ENCODE measurements at regions not wholly inside any gene's neighbourhood (a gene's known extent, or its start where the extent isn't known, plus 50 kb on each side); places are given as distances from the start of the nearest gene placed in this dataset.
A peak's percentile ranks its signal among the peaks of the same experiment; 100 is the strongest.

DNA sequence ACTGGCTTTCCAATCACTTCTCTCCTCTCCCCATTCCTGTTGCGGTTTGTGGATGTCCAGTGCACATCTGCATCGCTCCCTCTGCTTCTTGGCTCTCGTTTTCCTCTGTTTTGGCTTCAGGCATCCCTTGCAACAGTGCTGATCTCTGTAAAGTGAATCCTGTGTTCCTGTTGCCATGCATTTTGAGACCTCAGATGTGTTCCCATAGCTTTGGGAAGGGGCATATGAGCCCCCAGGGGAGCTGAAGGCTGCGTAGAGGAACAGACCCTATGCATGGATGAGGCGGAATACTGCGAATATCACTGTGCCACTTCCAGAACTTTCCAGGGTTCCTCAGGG is 168.4 kb upstream of the HAAO start:
- no peak for TF ChIP-seq CTCF (IDR thresholded peaks at IDR 0.05; ENCODE audit: insufficient read depth, low read length)
- DNase-seq (ENCODE audit: low read depth), result peak; percentile 66
- H3K4me3 ChIP-seq (ENCODE audit: low read depth, low read length), result no peak overlapping the region

GRCh38 chr2:42960002-42960841 is 167.8 kb upstream of the HAAO start:
- H3K4me3 ChIP-seq (ENCODE audit: low read depth, low read length), result no peak overlapping the region
- no peak for TF ChIP-seq CTCF (IDR thresholded peaks at IDR 0.05; ENCODE audit: insufficient read depth, low read length)
- no peak for DNase-seq (ENCODE audit: low read depth)

DNA sequence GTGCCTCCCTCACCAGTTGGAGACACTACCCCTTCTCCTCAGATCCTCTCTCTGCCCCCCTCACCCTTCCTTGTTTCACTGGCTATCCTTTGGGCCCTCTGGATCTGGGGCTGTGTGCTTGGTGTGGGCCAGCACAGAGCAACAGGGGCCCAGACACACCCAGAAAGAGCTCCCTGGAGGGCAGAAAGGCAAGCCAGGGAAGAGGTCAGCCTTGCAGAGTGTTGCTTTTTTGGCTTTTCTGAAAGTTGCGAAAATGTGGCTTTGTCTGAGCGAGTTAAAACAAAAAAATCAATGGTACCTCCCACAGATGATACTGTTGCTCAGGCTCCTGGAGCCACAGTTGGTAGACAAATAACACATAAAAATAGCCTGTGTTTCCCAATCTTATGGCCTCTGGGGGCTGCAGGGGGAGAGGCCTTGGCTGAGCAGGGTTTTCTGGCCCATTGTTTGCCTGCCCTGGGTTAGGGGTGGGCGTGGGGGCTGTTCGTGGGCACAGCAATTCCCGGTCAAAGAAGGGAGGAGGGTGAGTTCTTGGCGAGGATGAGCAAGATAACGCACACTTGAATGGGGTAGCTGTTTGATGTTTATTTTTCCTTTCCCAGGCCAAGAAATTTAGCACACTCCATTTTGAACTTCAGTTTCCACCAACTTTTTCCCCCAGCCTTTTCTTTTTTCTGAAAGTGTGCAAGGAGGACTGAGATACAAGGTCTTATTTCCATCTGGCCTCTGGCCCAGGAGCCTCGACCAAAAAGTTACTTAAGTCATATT is 167.0 kb upstream of the HAAO start:
- peak; percentile 99 for DNase-seq (ENCODE audit: low read depth)
- no peak overlapping the region for H3K4me3 ChIP-seq (ENCODE audit: low read depth, low read length)
- TF ChIP-seq CTCF (IDR thresholded peaks at IDR 0.05; ENCODE audit: insufficient read depth, low read length), result no peak

GRCh38 chr2:42958741-42959233 is 166.4 kb upstream of the HAAO start:
- no peak for DNase-seq (ENCODE audit: low read depth)
- no peak overlapping the region for H3K4me3 ChIP-seq (ENCODE audit: low read depth, low read length)
- TF ChIP-seq CTCF (IDR thresholded peaks at IDR 0.05; ENCODE audit: insufficient read depth, low read length), result no peak

GRCh38 chr2:42957861-42958301 is 165.5 kb upstream of the HAAO start:
- H3K4me3 ChIP-seq (ENCODE audit: low read depth, low read length), result no peak overlapping the region
- no peak for TF ChIP-seq CTCF (IDR thresholded peaks at IDR 0.05; ENCODE audit: insufficient read depth, low read length)
- no peak for DNase-seq (ENCODE audit: low read depth)

GRCh38 chr2:42957109-42957860 is 164.9 kb upstream of the HAAO start:
- DNase-seq (ENCODE audit: low read depth), result peak; percentile 55

More at GRCh38 chr2:42957109-42957860, 164.9 kb upstream of the HAAO start:
- TF ChIP-seq CTCF (IDR thresholded peaks at IDR 0.05; ENCODE audit: insufficient read depth, low read length), result no peak
- no peak overlapping the region for H3K4me3 ChIP-seq (ENCODE audit: low read depth, low read length)

Data from fibroblast of the aortic adventitia (primary cell).